ENCODE measurements at regions not wholly inside any gene's neighbourhood (a gene's known extent, or its start where the extent isn't known, plus 50 kb on each side); places are given as distances from the start of the nearest gene placed in this dataset.

- ChIA-PET CTCF (no interaction called here), POLR2A (no interaction called here)
- Histone ChIP-seq H3K4me2 (no peak overlapping the region), H3K9me3 (no peaks in the 10 kb centered on the region), H3K4me1 (no peaks in the 10 kb centered on the region), H3K27ac (no peak overlapping the region), H3K4me3 (no peak overlapping the region)
- 0% methylated on average over 1 of the region's 1 CpG for WGBS (ENCODE audit: missing lambda C conversion rate)
- TF ChIP-seq GATA3 (IDR thresholded peaks at IDR 0.05; ENCODE audit: borderline replicate concordance) (no peak), TFCP2L1 (CRISPR knock-in tag; IDR thresholded peaks at IDR 0.05) (no peak), HDAC2 (IDR thresholded peaks at IDR 0.05) (no peak), POLR2A (IDR thresholded peaks at IDR 0.05; ENCODE audit: low read length) (no peak), EP300 (IDR thresholded peaks at IDR 0.05) (no peak), FOSL2 (IDR thresholded peaks at IDR 0.05) (no peak), FOSL2 (CRISPR knock-in tag; IDR thresholded peaks at IDR 0.05) (no peak), JUN (IDR thresholded peaks at IDR 0.05) (no peak), CHD2 (IDR thresholded peaks at IDR 0.05; ENCODE audit: low read length, partially characterized antibody) (no peak), NR3C1 (IDR thresholded peaks at IDR 0.05) (no peak), FOSB (CRISPR knock-in tag; IDR thresholded peaks at IDR 0.05) (no peak), KDM5A (IDR thresholded peaks at IDR 0.05) (no peak)
- TF ChIP-seq, protein P1, sequence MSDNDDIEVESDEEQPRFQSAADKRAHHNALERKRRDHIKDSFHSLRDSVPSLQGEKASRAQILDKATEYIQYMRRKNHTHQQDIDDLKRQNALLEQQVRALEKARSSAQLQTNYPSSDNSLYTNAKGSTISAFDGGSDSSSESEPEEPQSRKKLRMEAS (IDR thresholded peaks at IDR 0.05) = no peak
- TF ChIP-seq, protein P2, sequence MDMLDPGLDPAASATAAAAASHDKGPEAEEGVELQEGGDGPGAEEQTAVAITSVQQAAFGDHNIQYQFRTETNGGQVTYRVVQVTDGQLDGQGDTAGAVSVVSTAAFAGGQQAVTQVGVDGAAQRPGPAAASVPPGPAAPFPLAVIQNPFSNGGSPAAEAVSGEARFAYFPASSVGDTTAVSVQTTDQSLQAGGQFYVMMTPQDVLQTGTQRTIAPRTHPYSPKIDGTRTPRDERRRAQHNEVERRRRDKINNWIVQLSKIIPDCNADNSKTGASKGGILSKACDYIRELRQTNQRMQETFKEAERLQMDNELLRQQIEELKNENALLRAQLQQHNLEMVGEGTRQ (IDR thresholded peaks at IDR 0.05) = no peak
- TF ChIP-seq, protein P3, sequence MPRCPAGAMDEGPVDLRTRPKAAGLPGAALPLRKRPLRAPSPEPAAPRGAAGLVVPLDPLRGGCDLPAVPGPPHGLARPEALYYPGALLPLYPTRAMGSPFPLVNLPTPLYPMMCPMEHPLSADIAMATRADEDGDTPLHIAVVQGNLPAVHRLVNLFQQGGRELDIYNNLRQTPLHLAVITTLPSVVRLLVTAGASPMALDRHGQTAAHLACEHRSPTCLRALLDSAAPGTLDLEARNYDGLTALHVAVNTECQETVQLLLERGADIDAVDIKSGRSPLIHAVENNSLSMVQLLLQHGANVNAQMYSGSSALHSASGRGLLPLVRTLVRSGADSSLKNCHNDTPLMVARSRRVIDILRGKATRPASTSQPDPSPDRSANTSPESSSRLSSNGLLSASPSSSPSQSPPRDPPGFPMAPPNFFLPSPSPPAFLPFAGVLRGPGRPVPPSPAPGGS (IDR thresholded peaks at IDR 0.05) = no peak
- no peak for DNase-seq (ENCODE audit: low read depth in 1 of 2, low spot score in 1 of 2)
- ATAC-seq = no peak
- no peak for FAIRE-seq
Observed at GRCh38 chr3:103712320-103713008, 1277.6 kb downstream of the ZPLD1 start.

DNA sequence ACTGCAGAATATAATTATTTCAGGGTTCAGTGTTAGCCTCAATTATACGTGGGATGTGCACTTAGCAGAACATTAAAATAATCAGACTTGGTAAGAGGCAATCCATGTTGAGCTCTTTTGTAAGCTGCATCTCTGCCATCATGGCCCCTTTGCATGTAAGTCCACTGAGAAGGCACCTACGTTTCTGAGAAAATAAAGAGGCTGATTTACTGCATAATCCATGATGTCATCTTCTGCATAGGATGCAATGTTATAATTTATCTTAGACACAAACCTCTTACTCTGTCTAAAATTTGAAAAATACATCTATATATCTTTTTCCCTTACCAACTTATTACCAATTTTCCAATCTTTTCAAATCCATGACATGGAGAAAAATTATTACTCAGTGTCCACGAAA is 1294.7 kb downstream of the ZPLD1 start:
- H3K4me1 ChIP-seq = no peaks in the 10 kb centered on the region
- TF ChIP-seq E2F6 (IDR thresholded peaks at IDR 0.05; ENCODE audit: borderline replicate concordance, low read depth) (no peak), CHD4 (IDR thresholded peaks at IDR 0.05; ENCODE audit: borderline replicate concordance) (no peak), SREBF2 (IDR thresholded peaks at IDR 0.05) (no peak), NFE2L2 (conservative IDR thresholded peaks at IDR 0.05; ENCODE audit: low read length) (no peak), FOSL2 (IDR thresholded peaks at IDR 0.05) (no peak), FOSL2 (CRISPR knock-in tag; IDR thresholded peaks at IDR 0.05) (no peak), JUNB (IDR thresholded peaks at IDR 0.05) (no peak), ZC3H11A (IDR thresholded peaks at IDR 0.05) (no peak), RARB (CRISPR knock-in tag; IDR thresholded peaks at IDR 0.05) (no peak), TFCP2L1 (CRISPR knock-in tag; IDR thresholded peaks at IDR 0.05) (no peak), SMC3 (IDR thresholded peaks at IDR 0.05) (no peak), HOXB5 (CRISPR knock-in tag; IDR thresholded peaks at IDR 0.05) (no peak)
- TF ChIP-seq, protein P2 (IDR thresholded peaks at IDR 0.05) = no peak
- TF ChIP-seq, protein P4, sequence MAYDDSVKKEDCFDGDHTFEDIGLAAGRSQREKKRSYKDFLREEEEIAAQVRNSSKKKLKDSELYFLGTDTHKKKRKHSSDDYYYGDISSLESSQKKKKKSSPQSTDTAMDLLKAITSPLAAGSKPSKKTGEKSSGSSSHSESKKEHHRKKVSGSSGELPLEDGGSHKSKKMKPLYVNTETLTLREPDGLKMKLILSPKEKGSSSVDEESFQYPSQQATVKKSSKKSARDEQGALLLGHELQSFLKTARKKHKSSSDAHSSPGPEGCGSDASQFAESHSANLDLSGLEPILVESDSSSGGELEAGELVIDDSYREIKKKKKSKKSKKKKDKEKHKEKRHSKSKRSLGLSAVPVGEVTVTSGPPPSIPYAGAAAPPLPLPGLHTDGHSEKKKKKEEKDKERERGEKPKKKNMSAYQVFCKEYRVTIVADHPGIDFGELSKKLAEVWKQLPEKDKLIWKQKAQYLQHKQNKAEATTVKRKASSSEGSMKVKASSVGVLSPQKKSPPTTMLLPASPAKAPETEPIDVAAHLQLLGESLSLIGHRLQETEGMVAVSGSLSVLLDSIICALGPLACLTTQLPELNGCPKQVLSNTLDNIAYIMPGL (CRISPR knock-in tag; IDR thresholded peaks at IDR 0.05; ENCODE audit: borderline replicate concordance) = no peak
- TF ChIP-seq, protein P5, sequence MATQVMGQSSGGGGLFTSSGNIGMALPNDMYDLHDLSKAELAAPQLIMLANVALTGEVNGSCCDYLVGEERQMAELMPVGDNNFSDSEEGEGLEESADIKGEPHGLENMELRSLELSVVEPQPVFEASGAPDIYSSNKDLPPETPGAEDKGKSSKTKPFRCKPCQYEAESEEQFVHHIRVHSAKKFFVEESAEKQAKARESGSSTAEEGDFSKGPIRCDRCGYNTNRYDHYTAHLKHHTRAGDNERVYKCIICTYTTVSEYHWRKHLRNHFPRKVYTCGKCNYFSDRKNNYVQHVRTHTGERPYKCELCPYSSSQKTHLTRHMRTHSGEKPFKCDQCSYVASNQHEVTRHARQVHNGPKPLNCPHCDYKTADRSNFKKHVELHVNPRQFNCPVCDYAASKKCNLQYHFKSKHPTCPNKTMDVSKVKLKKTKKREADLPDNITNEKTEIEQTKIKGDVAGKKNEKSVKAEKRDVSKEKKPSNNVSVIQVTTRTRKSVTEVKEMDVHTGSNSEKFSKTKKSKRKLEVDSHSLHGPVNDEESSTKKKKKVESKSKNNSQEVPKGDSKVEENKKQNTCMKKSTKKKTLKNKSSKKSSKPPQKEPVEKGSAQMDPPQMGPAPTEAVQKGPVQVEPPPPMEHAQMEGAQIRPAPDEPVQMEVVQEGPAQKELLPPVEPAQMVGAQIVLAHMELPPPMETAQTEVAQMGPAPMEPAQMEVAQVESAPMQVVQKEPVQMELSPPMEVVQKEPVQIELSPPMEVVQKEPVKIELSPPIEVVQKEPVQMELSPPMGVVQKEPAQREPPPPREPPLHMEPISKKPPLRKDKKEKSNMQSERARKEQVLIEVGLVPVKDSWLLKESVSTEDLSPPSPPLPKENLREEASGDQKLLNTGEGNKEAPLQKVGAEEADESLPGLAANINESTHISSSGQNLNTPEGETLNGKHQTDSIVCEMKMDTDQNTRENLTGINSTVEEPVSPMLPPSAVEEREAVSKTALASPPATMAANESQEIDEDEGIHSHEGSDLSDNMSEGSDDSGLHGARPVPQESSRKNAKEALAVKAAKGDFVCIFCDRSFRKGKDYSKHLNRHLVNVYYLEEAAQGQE (IDR thresholded peaks at IDR 0.05) = no peak
- DNase-seq (ENCODE audit: low read depth in 1 of 2, low spot score in 1 of 2) = no peak
- no peak overlapping the region for H3K4me2 ChIP-seq
- WGBS (ENCODE audit: missing lambda C conversion rate) = 3% methylated on average over 3 of the region's 3 CpGs
- H3K4me3 ChIP-seq = no peak overlapping the region
- H3K9me3 ChIP-seq = no peaks in the 10 kb centered on the region
- ATAC-seq = no peak
- no peak overlapping the region for H3K27ac ChIP-seq
- CTCF ChIA-PET = no interaction called here
- no peak for FAIRE-seq
- POLR2A ChIA-PET = no interaction called here

Data from A549 (cell line).